B cell (primary cell): ENCODE measurements at regions not wholly inside any gene's neighbourhood (a gene's known extent, or its start where the extent isn't known, plus 50 kb on each side); places are given as distances from the start of the nearest gene placed in this dataset.
"Not testable (repeated sequence)": the region's sequence is repeated elsewhere in the genome, so short reads cannot be mapped to it uniquely, and the experiment has no call there.

Source experiments
- CTCF ChIP-seq: fragments of 200-600 bp; IDR thresholded peaks from one replicate; pipeline ENCODE4 v1.8.0; 2022; ENCODE audit warnings: antibody characterized with exemption, mild to moderate bottlenecking
- EZH2 ChIP-seq: IDR thresholded peaks from 2 replicates; pipeline ENCODE4 v1.6.1; 2012; ENCODE audit warnings: borderline replicate concordance, low read depth, mild to moderate bottlenecking, moderate library complexity, low read length; ENCODE audit not compliant: insufficient read depth, poor library complexity, severe bottlenecking

- not testable (repeated sequence) for TF ChIP-seq CTCF, EZH2
Measured at GRCh38 chr15:30735884-30736564, 110.1 kb downstream of the ARHGAP11B start.
